HG03064 (cell line): ENCODE measurements at regions not wholly inside any gene's neighbourhood (a gene's known extent, or its start where the extent isn't known, plus 50 kb on each side); places are given as distances from the start of the nearest gene placed in this dataset.
"Not testable (repeated sequence)": the region's sequence is repeated elsewhere in the genome, so short reads cannot be mapped to it uniquely, and the experiment has no call there.

Experiments
- ATAC-seq: cut with Tn5 transposase; IDR thresholded peaks from one replicate; pipeline ENCODE4 v1.9.1; 2021; ENCODE audit warnings: low read depth; ENCODE audit not compliant: unreplicated experiment

GRCh38 chr7:114085592-114086501, 167.0 kb upstream of the PPP1R3A start:
- no peak for ATAC-seq

GRCh38 chr7:114085313-114085591, 166.4 kb upstream of the PPP1R3A start:
- no peak for ATAC-seq

GRCh38 chr7:114084472-114085312, 165.9 kb upstream of the PPP1R3A start:
- ATAC-seq = no peak

GRCh38 chr7:114084002-114084471, 165.2 kb upstream of the PPP1R3A start:
- no peak for ATAC-seq

GRCh38 chr7:114083166-114084001, 164.6 kb upstream of the PPP1R3A start:
- ATAC-seq = no peak

- ATAC-seq = no peak
These were observed 163.9 kb upstream of the PPP1R3A start for GRCh38 chr7:114082642-114083165.

GRCh38 chr7:114081606-114082425, 163.0 kb upstream of the PPP1R3A start:
- no peak for ATAC-seq

- not testable (repeated sequence) for ATAC-seq
These were observed 158.3 kb upstream of the PPP1R3A start for GRCh38 chr7:114077158-114077524.

- ATAC-seq = not testable (repeated sequence)
These were observed 157.8 kb upstream of the PPP1R3A start for GRCh38 chr7:114076392-114077157.

- ATAC-seq = no peak
These were observed 154.9 kb upstream of the PPP1R3A start for GRCh38 chr7:114073701-114074100.

GRCh38 chr7:114070246-114070645, 151.4 kb upstream of the PPP1R3A start:
- no peak for ATAC-seq

- ATAC-seq = no peak
These were observed 144.0 kb upstream of the PPP1R3A start for GRCh38 chr7:114062810-114063209.

GRCh38 chr7:114051871-114052331, 133.1 kb upstream of the PPP1R3A start:
- ATAC-seq = peak; percentile 77

GRCh38 chr7:114050571-114050970, 131.8 kb upstream of the PPP1R3A start:
- no peak for ATAC-seq

GRCh38 chr7:114048386-114049235, 129.8 kb upstream of the PPP1R3A start:
- ATAC-seq = no peak

GRCh38 chr7:114047889-114048288, 129.1 kb upstream of the PPP1R3A start:
- ATAC-seq = no peak

GRCh38 chr7:114033475-114033874, 114.7 kb upstream of the PPP1R3A start:
- ATAC-seq = no peak
